ENCODE measurements at regions not wholly inside any gene's neighbourhood (a gene's known extent, or its start where the extent isn't known, plus 50 kb on each side); places are given as distances from the start of the nearest gene placed in this dataset.

GRCh38 chr6:43850314-43851203 lies 80.5 kb downstream of the VEGFA start:
- Histone ChIP-seq H3K4me3 (ENCODE audit: insufficient read depth, low read length) (peak overlapping the region; percentile 31), H3K27ac (ENCODE audit: low read depth, low read length) (peak overlapping the region; percentile 50), H3K4me2 (ENCODE audit: insufficient read depth, low read length) (peak overlapping the region; percentile 65), H3K9me3 (ENCODE audit: low read depth, low read length) (no peaks in the 10 kb centered on the region), H3K4me1 (ENCODE audit: insufficient read depth, low read length) (peaks cover 21% of the 10 kb centered on the region), H3K79me2 (ENCODE audit: insufficient read depth, low read length) (no peaks in the 10 kb centered on the region), H4K20me1 (ENCODE audit: insufficient read depth, low read length) (no peaks in the 10 kb centered on the region), H3K36me3 (ENCODE audit: insufficient read depth, low read length) (no peaks in the 10 kb centered on the region), H3K27me3 (ENCODE audit: insufficient read depth, low read length) (no peaks in the 10 kb centered on the region), H2AFZ (ENCODE audit: low read length) (no peak overlapping the region)
- no peak for DNase-seq (ENCODE audit: insufficient read length, low spot score, missing footprints)
- no peak for TF ChIP-seq CTCF (IDR thresholded peaks at IDR 0.05; ENCODE audit: extremely low read depth, low read depth, low read length)

GRCh38 chr6:43849844-43850243 lies 79.8 kb downstream of the VEGFA start:
- Histone ChIP-seq H3K4me2 (ENCODE audit: insufficient read depth, low read length) (no peak overlapping the region), H3K79me2 (ENCODE audit: insufficient read depth, low read length) (no peaks in the 10 kb centered on the region), H3K27ac (ENCODE audit: low read depth, low read length) (no peak overlapping the region), H3K27me3 (ENCODE audit: insufficient read depth, low read length) (no peaks in the 10 kb centered on the region), H4K20me1 (ENCODE audit: insufficient read depth, low read length) (no peaks in the 10 kb centered on the region), H3K9me3 (ENCODE audit: low read depth, low read length) (no peaks in the 10 kb centered on the region), H3K4me3 (ENCODE audit: insufficient read depth, low read length) (no peak overlapping the region), H3K4me1 (ENCODE audit: insufficient read depth, low read length) (peaks cover 21% of the 10 kb centered on the region), H3K36me3 (ENCODE audit: insufficient read depth, low read length) (no peaks in the 10 kb centered on the region), H2AFZ (ENCODE audit: low read length) (no peak overlapping the region)
- DNase-seq (ENCODE audit: insufficient read length, low spot score, missing footprints), result no peak
- TF ChIP-seq CTCF (IDR thresholded peaks at IDR 0.05; ENCODE audit: extremely low read depth, low read depth, low read length), result no peak

- Histone ChIP-seq H4K20me1 (ENCODE audit: insufficient read depth, low read length) (no peaks in the 10 kb centered on the region), H3K27ac (ENCODE audit: low read depth, low read length) (no peak overlapping the region), H3K27me3 (ENCODE audit: insufficient read depth, low read length) (no peaks in the 10 kb centered on the region), H3K79me2 (ENCODE audit: insufficient read depth, low read length) (no peaks in the 10 kb centered on the region), H3K4me3 (ENCODE audit: insufficient read depth, low read length) (no peak overlapping the region), H3K9me3 (ENCODE audit: low read depth, low read length) (no peaks in the 10 kb centered on the region), H3K4me2 (ENCODE audit: insufficient read depth, low read length) (no peak overlapping the region), H3K4me1 (ENCODE audit: insufficient read depth, low read length) (peaks cover 21% of the 10 kb centered on the region), H3K36me3 (ENCODE audit: insufficient read depth, low read length) (no peaks in the 10 kb centered on the region), H2AFZ (ENCODE audit: low read length) (no peak overlapping the region)
- no peak for DNase-seq (ENCODE audit: insufficient read length, low spot score, missing footprints)
- no peak for TF ChIP-seq CTCF (IDR thresholded peaks at IDR 0.05; ENCODE audit: extremely low read depth, low read depth, low read length)
Measured at GRCh38 chr6:43848671-43849391, 78.8 kb downstream of the VEGFA start.

Data from osteoblast (primary cell).